ENCODE measurements at regions not wholly inside any gene's neighbourhood (a gene's known extent, or its start where the extent isn't known, plus 50 kb on each side); places are given as distances from the start of the nearest gene placed in this dataset.
"Not testable (repeated sequence)": the region's sequence is repeated elsewhere in the genome, so short reads cannot be mapped to it uniquely, and the experiment has no call there.

- H3K4me3 ChIP-seq (ENCODE audit: low read depth, low read length), result no peak overlapping the region
- TF ChIP-seq CTCF (IDR thresholded peaks at IDR 0.05; ENCODE audit: borderline replicate concordance, insufficient read depth, low read depth, low read length), result no peak
Observed at GRCh38 chr9:26789959-26790358, 102.6 kb downstream of the CAAP1 start.

GRCh38 chr9:26786564-26786963 lies 106.0 kb downstream of the CAAP1 start:
- no peak overlapping the region for H3K4me3 ChIP-seq (ENCODE audit: low read depth, low read length)
- no peak for TF ChIP-seq CTCF (IDR thresholded peaks at IDR 0.05; ENCODE audit: borderline replicate concordance, insufficient read depth, low read depth, low read length)

- TF ChIP-seq CTCF (IDR thresholded peaks at IDR 0.05; ENCODE audit: borderline replicate concordance, insufficient read depth, low read depth, low read length), result no peak
- no peak overlapping the region for H3K4me3 ChIP-seq (ENCODE audit: low read depth, low read length)
Observed at GRCh38 chr9:26782899-26783298, 109.7 kb downstream of the CAAP1 start.

- no peak for TF ChIP-seq CTCF (IDR thresholded peaks at IDR 0.05; ENCODE audit: borderline replicate concordance, insufficient read depth, low read depth, low read length)
- H3K4me3 ChIP-seq (ENCODE audit: low read depth, low read length), result no peak overlapping the region
Observed at GRCh38 chr9:26781906-26782305, 110.7 kb downstream of the CAAP1 start.

- H3K4me3 ChIP-seq (ENCODE audit: low read depth, low read length), result not testable (repeated sequence)
Observed at GRCh38 chr9:26780307-26780706, 112.3 kb downstream of the CAAP1 start.

GRCh38 chr9:26779062-26779461 lies 113.5 kb downstream of the CAAP1 start:
- H3K4me3 ChIP-seq (ENCODE audit: low read depth, low read length), result no peak overlapping the region
- TF ChIP-seq CTCF (IDR thresholded peaks at IDR 0.05; ENCODE audit: borderline replicate concordance, insufficient read depth, low read depth, low read length), result no peak

GRCh38 chr9:26775391-26775790 lies 117.2 kb downstream of the CAAP1 start:
- H3K4me3 ChIP-seq (ENCODE audit: low read depth, low read length), result no peak overlapping the region
- no peak for TF ChIP-seq CTCF (IDR thresholded peaks at IDR 0.05; ENCODE audit: borderline replicate concordance, insufficient read depth, low read depth, low read length)

GRCh38 chr9:26773056-26773455 lies 119.5 kb downstream of the CAAP1 start:
- H3K4me3 ChIP-seq (ENCODE audit: low read depth, low read length), result no peak overlapping the region
- no peak for TF ChIP-seq CTCF (IDR thresholded peaks at IDR 0.05; ENCODE audit: borderline replicate concordance, insufficient read depth, low read depth, low read length)

Measured in GM12875 (cell line).